SK-N-SH (cell line): ENCODE measurements at regions not wholly inside any gene's neighbourhood (a gene's known extent, or its start where the extent isn't known, plus 50 kb on each side); places are given as distances from the start of the nearest gene placed in this dataset.

Experiments
- CTCF ChIA-PET: fragments of 300-600, 350-600 bp; formaldehyde crosslinking; extraction: SDS; loops from one replicate; lab custom pipeline; 2021; lab: Yijun Ruan, JAX
- POLR2A ChIA-PET: fragments of 350-600 bp; sonication (Branson Sonifier 250); formaldehyde crosslinking; extraction: SDS; loops from one replicate; lab custom pipeline; 2020; ENCODE audit warnings: antibody characterized with exemption, inconsistent platforms; lab: Yijun Ruan, JAX
- DNase-seq: peaks from one replicate; pipeline ENCODE4 v3.0.0; 2012
- H2AFZ ChIP-seq: fragments of 200-600 bp; sonication (generic); 2 replicates; pipeline ENCODE4 v1.8.1; 2016; ENCODE audit warnings: antibody characterized with exemption, mild to moderate bottlenecking, low read depth
- H3F3A ChIP-seq: fragments of 200-600 bp; sonication (generic); replicated peaks from 2 replicates; pipeline ENCODE3; 2016; ENCODE audit warnings: antibody characterized with exemption, mild to moderate bottlenecking; ENCODE audit not compliant: insufficient read depth
- H3K27ac ChIP-seq, 2 experiments: fragments of 200-500 bp in 1 of 2; fragments of 200-600 bp in 1 of 2; sonication (Bioruptor generic) in 1 of 2; sonication (generic), shearing (Covaris generic) in 1 of 2; 2 replicates each; pipeline versions ENCODE4 v1.5.1 to v1.6.1; 2014 to 2016; ENCODE audit warnings: low read depth in 2 of 2, inconsistent platforms in 1 of 2, low read length in 1 of 2, mild to moderate bottlenecking in 1 of 2, mixed read lengths in 1 of 2
- H3K27me3 ChIP-seq: fragments of 200-600 bp; sonication (generic), shearing (Covaris generic); 2 replicates; pipeline ENCODE4 v1.6.1; 2016; ENCODE audit warnings: mixed run types; ENCODE audit not compliant: insufficient read depth
- H3K36me3 ChIP-seq, 2 experiments: fragments of 200-500 bp in 1 of 2; fragments of 200-600 bp in 1 of 2; sonication (Bioruptor generic) in 1 of 2; sonication (generic) in 1 of 2; replicated peaks in 1 of 2; 2 replicates each; pipeline versions ENCODE3 to v1.5.1; 2014 to 2016; ENCODE audit warnings: low read length in 1 of 2, mild to moderate bottlenecking in 1 of 2; ENCODE audit not compliant: insufficient read depth in 2 of 2, control insufficient read depth in 1 of 2
- H3K4me1 ChIP-seq, 2 experiments: fragments of 200-500 bp in 1 of 2; fragments of 200-600 bp in 1 of 2; sonication (Bioruptor generic) in 1 of 2; sonication (generic), shearing (Covaris generic) in 1 of 2; 2 replicates each; pipeline versions ENCODE4 v1.5.1 to v1.6.1; 2014 to 2016; ENCODE audit warnings: low read depth in 1 of 2, low read length in 1 of 2, mixed run types in 1 of 2; ENCODE audit not compliant: insufficient read depth in 2 of 2, control insufficient read depth in 1 of 2
- H3K4me2 ChIP-seq: fragments of 200-600 bp; sonication (generic), shearing (Covaris generic); 2 replicates; pipeline ENCODE4 v1.6.1; 2017; ENCODE audit warnings: mixed run types
- H3K4me3 ChIP-seq, 2 experiments: fragments of 200-500 bp in 1 of 2; fragments of 200-600 bp in 1 of 2; sonication (Bioruptor generic) in 1 of 2; sonication (generic), shearing (Covaris generic) in 1 of 2; 2 replicates each; pipeline versions ENCODE4 v1.5.1 to v1.8.1; 2014 to 2016; ENCODE audit warnings: low read depth in 2 of 2, inconsistent platforms in 1 of 2, low read length in 1 of 2, mild to moderate bottlenecking in 1 of 2, mixed read lengths in 1 of 2, moderate library complexity in 1 of 2
- H3K79me2 ChIP-seq: fragments of 200-600 bp; sonication (generic); 2 replicates; pipeline ENCODE4 v1.8.1; 2017; ENCODE audit warnings: mild to moderate bottlenecking; ENCODE audit not compliant: insufficient read depth
- H3K9ac ChIP-seq: fragments of 200-600 bp; sonication (generic); 2 replicates; pipeline ENCODE4 v1.6.1; 2017; ENCODE audit warnings: mixed run types
- H3K9me2 ChIP-seq: fragments of 200-600 bp; sonication (generic); 2 replicates; pipeline ENCODE4 v1.6.1; 2017; ENCODE audit warnings: mixed run types
- H3K9me3 ChIP-seq: fragments of 200-600 bp; sonication (generic); 2 replicates; pipeline ENCODE4 v1.6.1; 2017; ENCODE audit warnings: mixed run types, mild to moderate bottlenecking, moderate library complexity
- H4K20me1 ChIP-seq: fragments of 200-600 bp; sonication (generic); 2 replicates; pipeline ENCODE4 v1.6.1; 2017; ENCODE audit warnings: mild to moderate bottlenecking, mixed run types; ENCODE audit not compliant: insufficient read depth
- CTCF ChIP-seq: fragments of 200-600 bp; sonication (generic); IDR thresholded peaks from 2 replicates; pipeline ENCODE4 v1.6.1; 2017; ENCODE audit warnings: antibody characterized with exemption, mild to moderate bottlenecking, moderate library complexity
- EP300 ChIP-seq, 2 experiments: IDR thresholded peaks; 2 replicates each; pipeline versions ENCODE4 v1.4.0 to v1.6.1; 2012; ENCODE audit warnings: borderline replicate concordance in 1 of 2, low read depth in 1 of 2, low read length in 1 of 2
- EZH2phosphoT487 ChIP-seq: fragments of 200-600 bp; sonication (generic); IDR thresholded peaks from 2 replicates; pipeline ENCODE4 v1.6.1; 2017; ENCODE audit warnings: low read depth, mixed run types, mild to moderate bottlenecking, antibody characterized with exemption, moderate library complexity, borderline replicate concordance
- GABPA ChIP-seq: IDR thresholded peaks from 2 replicates; pipeline ENCODE4 v1.4.0; 2012; ENCODE audit warnings: low read depth, mild to moderate bottlenecking
- GATA2 ChIP-seq: sonication (generic); formaldehyde crosslinking; IDR thresholded peaks from 2 replicates; pipeline ENCODE4 v1.5.0; 2020; ENCODE audit warnings: mild to moderate bottlenecking, missing genetic modification reagents
- IRF3 ChIP-seq: fragments of 150-350 bp; IDR thresholded peaks from 2 replicates; pipeline ENCODE4 v1.6.1; 2016; ENCODE audit warnings: mild to moderate bottlenecking, low read depth, low read length
- MAX ChIP-seq: IDR thresholded peaks from 2 replicates; pipeline ENCODE4 v1.4.0; 2012; ENCODE audit warnings: low read depth
- MXI1 ChIP-seq: IDR thresholded peaks from 2 replicates; pipeline ENCODE4 v1.6.1; 2012; ENCODE audit warnings: mild to moderate bottlenecking, low read depth, low read length, improper control_type of control experiment
- NFIC ChIP-seq: IDR thresholded peaks from 2 replicates; pipeline ENCODE4 v1.4.0; 2012; ENCODE audit warnings: borderline replicate concordance
- NRF1 ChIP-seq: IDR thresholded peaks from 2 replicates; pipeline ENCODE4 v1.6.1; 2012; ENCODE audit warnings: low read depth, mild to moderate bottlenecking, low read length
- PBX3 ChIP-seq: IDR thresholded peaks from 2 replicates; pipeline ENCODE4; 2012
- RAD21 ChIP-seq: IDR thresholded peaks from 2 replicates; pipeline ENCODE4 v1.6.1; 2012; ENCODE audit warnings: mild to moderate bottlenecking, low read length
- REST ChIP-seq: IDR thresholded peaks from 2 replicates; pipeline ENCODE4 v1.6.1; 2012; ENCODE audit warnings: mild to moderate bottlenecking, low read depth, low read length, moderate library complexity
- RFX5 ChIP-seq: IDR thresholded peaks from 2 replicates; pipeline ENCODE4 v1.6.1; 2012; ENCODE audit warnings: mild to moderate bottlenecking, improper control_type of control experiment, low read length
- SMC3 ChIP-seq: IDR thresholded peaks from 2 replicates; pipeline ENCODE4 v1.6.1; 2012; ENCODE audit warnings: low read depth, low read length, improper control_type of control experiment
- TCF12 ChIP-seq: IDR thresholded peaks from 2 replicates; pipeline ENCODE4 v1.4.0; 2012
- TEAD4 ChIP-seq: IDR thresholded peaks from 2 replicates; pipeline ENCODE4 v1.4.0; 2012; ENCODE audit warnings: mild to moderate bottlenecking, borderline replicate concordance; ENCODE audit not compliant: insufficient read depth
- USF1 ChIP-seq: IDR thresholded peaks from 2 replicates; pipeline ENCODE4 v1.4.0; 2012; ENCODE audit warnings: low read depth, borderline replicate concordance
- USF2 ChIP-seq: fragments of 150-350 bp; IDR thresholded peaks from 2 replicates; pipeline ENCODE4 v1.6.1; 2017; ENCODE audit warnings: antibody characterized with exemption, low read length, low read depth, borderline replicate concordance
- WGBS: methylation state at CpG from one replicate; pipeline ENCODE4 v1.1.6; 2017; ENCODE audit warnings: low lambda C conversion rate; 5-methylcytosine and 5-hydroxymethylcytosine counted together

GRCh38 chr17:62859146-62859545 lies 51.0 kb upstream of the MARCHF10 start:
- Histone ChIP-seq H3K4me3 (no peak overlapping the region), H4K20me1 (no peaks in the 10 kb centered on the region), H2AFZ (no peak overlapping the region), H3K4me1 (no peaks in the 10 kb centered on the region; a peak in 1 of 4 replicates), H3F3A (no peaks in the 10 kb centered on the region), H3K27me3 (no peaks in the 10 kb centered on the region), H3K4me2 (no peak overlapping the region), H3K9me2 (no peaks in the 10 kb centered on the region), H3K9ac (no peak overlapping the region), H3K9me3 (no peaks in the 10 kb centered on the region), H3K27ac (no peak overlapping the region), H3K36me3 (no peaks in the 10 kb centered on the region), H3K79me2 (no peaks in the 10 kb centered on the region)
- ChIA-PET CTCF (no interaction called here), POLR2A (no interaction called here)
- 90% methylated on average over 3 of the region's 3 CpGs for WGBS
- DNase-seq = no peak
- TF ChIP-seq EP300 (IDR thresholded peaks at IDR 0.05; ENCODE audit: borderline replicate concordance in 1 of 2, low read depth in 1 of 2, low read length in 1 of 2) (no peak), RFX5 (no peak), REST (no peak), PBX3 (no peak), MAX (no peak), IRF3 (no peak), MXI1 (no peak), USF2 (no peak), TCF12 (no peak), USF1 (no peak), NFIC (no peak), GATA2 (CRISPR knock-in tag) (no peak), EZH2phosphoT487 (no peak), CTCF (no peak), SMC3 (no peak), GABPA (no peak), NRF1 (no peak), RAD21 (no peak), TEAD4 (no peak)
